HepG2 (cell line): ENCODE measurements at regions not wholly inside any gene's neighbourhood (a gene's known extent, or its start where the extent isn't known, plus 50 kb on each side); places are given as distances from the start of the nearest gene placed in this dataset.
A peak's percentile ranks its signal among the peaks of the same experiment; 100 is the strongest.

ENCODE experiments used
- ARID3A ChIP-seq: IDR thresholded peaks from 2 replicates; pipeline ENCODE4 v1.6.1; 2012; ENCODE audit warnings: low read depth, low read length, improper control_type of control experiment
- CENPX ChIP-seq: sonication (generic); formaldehyde crosslinking; IDR thresholded peaks from 2 replicates; pipeline ENCODE4 v1.9.0; 2021; ENCODE audit warnings: mild to moderate bottlenecking, missing genetic modification reagents, moderate library complexity
- FLYWCH1 ChIP-seq: sonication (generic); formaldehyde crosslinking; IDR thresholded peaks from 2 replicates; pipeline ENCODE4 v1.8.1; 2023; ENCODE audit warnings: mild to moderate bottlenecking, missing genetic modification reagents
- HNF1A ChIP-seq, 2 experiments: sonication (generic) in 1 of 2; formaldehyde crosslinking in 1 of 2; IDR thresholded peaks; 2 replicates each; pipeline versions ENCODE4 v1.4.0 to v1.6.1; 2016 to 2020; ENCODE audit warnings: borderline replicate concordance in 1 of 2, low read depth in 1 of 2, mild to moderate bottlenecking in 1 of 2, missing genetic modification reagents in 1 of 2
- IKZF4 ChIP-seq: sonication (generic); formaldehyde crosslinking; IDR thresholded peaks from 2 replicates; pipeline ENCODE4 v1.5.1; 2020; ENCODE audit warnings: borderline replicate concordance, mild to moderate bottlenecking, low read depth, missing genetic modification reagents; ENCODE audit errors: not compliant biosample characterization
- MTA3 ChIP-seq: sonication (generic); formaldehyde crosslinking; IDR thresholded peaks from 2 replicates; pipeline ENCODE4 v1.4.0; 2020; ENCODE audit warnings: missing genetic modification reagents
- NFRKB ChIP-seq: fragments of 450-650 bp; IDR thresholded peaks from 2 replicates; pipeline ENCODE4 v1.6.1; 2017
- PREB ChIP-seq: sonication (generic); formaldehyde crosslinking; IDR thresholded peaks from 2 replicates; pipeline ENCODE4 v1.4.0; 2020; ENCODE audit warnings: missing genetic modification reagents
- TAF15 ChIP-seq: fragments of 200-400 bp; formaldehyde crosslinking; IDR thresholded peaks from one replicate; pipeline ENCODE4 v1.6.1; 2018; ENCODE audit warnings: mild to moderate bottlenecking, low read depth, low read length; ENCODE audit not compliant: poor library complexity, severe bottlenecking
- ZBTB7A ChIP-seq: sonication (generic); formaldehyde crosslinking; IDR thresholded peaks from 2 replicates; pipeline ENCODE4 v1.8.0; 2022; ENCODE audit warnings: mild to moderate bottlenecking, missing genetic modification reagents
- ZNF142 ChIP-seq: sonication (generic); formaldehyde crosslinking; IDR thresholded peaks from 2 replicates; pipeline ENCODE4 v1.4.0; 2020; ENCODE audit warnings: missing genetic modification reagents
- ZNF232 ChIP-seq: sonication (generic); formaldehyde crosslinking; IDR thresholded peaks from 2 replicates; pipeline ENCODE4 v1.4.0; 2020; ENCODE audit warnings: missing genetic modification reagents, borderline replicate concordance
- ZNF557 ChIP-seq: sonication (generic); formaldehyde crosslinking; IDR thresholded peaks from 2 replicates; pipeline ENCODE4 v1.4.0; 2020; ENCODE audit warnings: missing genetic modification reagents
- ZNF674 ChIP-seq: sonication (generic); formaldehyde crosslinking; IDR thresholded peaks from 2 replicates; pipeline ENCODE4 v1.5.0; 2020; ENCODE audit warnings: low read depth, mild to moderate bottlenecking, missing genetic modification reagents

- TF ChIP-seq HNF1A (IDR thresholded peaks at IDR 0.05; ENCODE audit: low read depth) (no peak), HNF1A (CRISPR knock-in tag; IDR thresholded peaks at IDR 0.05; ENCODE audit: borderline replicate concordance) (0 out of 2 replicates have a peak, but pooled peaks have one; percentile 13), PREB (no peak), ZNF557 (CRISPR knock-in tag) (peak; percentile 75; the same call in 1 of the 2 replicates), ZBTB7A (CRISPR knock-in tag) (no peak), NFRKB (no peak), ZNF674 (no peak), CENPX (no peak), ZNF232 (CRISPR knock-in tag) (peak; percentile 49; the same call in 1 of the 2 replicates), ARID3A (peak; percentile 35; the same call in 1 of the 2 replicates), IKZF4 (CRISPR knock-in tag) (no peak), ZNF142 (0 out of 2 replicates have a peak, but pooled peaks have one; percentile 21), FLYWCH1 (CRISPR knock-in tag) (no peak), TAF15 (no peak), MTA3 (CRISPR knock-in tag) (no peak)
Observed at GRCh38 chr21:14863745-14864210, 201.0 kb downstream of the NRIP1 start (continued).
